Aorta (tissue), 5 donors: ENCODE measurements at regions not wholly inside any gene's neighbourhood (a gene's known extent, or its start where the extent isn't known, plus 50 kb on each side); places are given as distances from the start of the nearest gene placed in this dataset.

Experiments used
- ATAC-seq: fragments of 200-7000 bp; cut with Tn5 transposase; one replicate; pipeline ENCODE4 v1.9.1; 2022; ENCODE audit warnings: moderate library complexity; ENCODE audit not compliant: low FRiP score
- DNase-seq, 2 donors: peaks; one replicate each; pipeline ENCODE4 v3.0.0-alpha.2; 2020
- H3K27ac ChIP-seq, 2 donors: one replicate each; pipeline ENCODE4 v1.5.1; 2013; ENCODE audit warnings: low read length in 2 of 2, mild to moderate bottlenecking in 2 of 2, moderate library complexity in 2 of 2, control low read depth in 1 of 2, inconsistent platforms in 1 of 2, low read depth in 1 of 2
- H3K27me3 ChIP-seq, 2 donors: one replicate each; pipeline ENCODE4 v1.6.1; 2013; ENCODE audit warnings: control low read depth in 1 of 2, low read length in 1 of 2, mild to moderate bottlenecking in 1 of 2, moderate library complexity in 1 of 2; ENCODE audit not compliant: insufficient read depth in 2 of 2, control insufficient read depth in 1 of 2
- H3K36me3 ChIP-seq, 2 donors: one replicate each; pipeline ENCODE4 v1.6.1; 2013; ENCODE audit warnings: control low read depth in 1 of 2, low read length in 1 of 2, mild to moderate bottlenecking in 1 of 2; ENCODE audit not compliant: insufficient read depth in 2 of 2, control insufficient read depth in 1 of 2
- H3K4me1 ChIP-seq, 2 donors: one replicate each; pipeline ENCODE4 v1.6.1; 2013; ENCODE audit warnings: low read length in 2 of 2, control low read depth in 1 of 2, mild to moderate bottlenecking in 1 of 2, moderate library complexity in 1 of 2; ENCODE audit not compliant: insufficient read depth in 2 of 2, control insufficient read depth in 1 of 2
- H3K4me3 ChIP-seq, 2 donors: one replicate each; pipeline ENCODE4 v1.5.1; 2013; ENCODE audit warnings: low read length in 2 of 2, control low read depth in 1 of 2, mild to moderate bottlenecking in 1 of 2
- H3K9me3 ChIP-seq: one replicate; pipeline ENCODE4 v1.6.1; 2013; ENCODE audit warnings: mild to moderate bottlenecking, low read length; ENCODE audit not compliant: control insufficient read depth
- WGBS, 2 donors: extraction: QIAGEN DNeasy Blood & Tissue Kit; methylation state at CpG; one replicate each; pipeline ENCODE4 v1.1.7; 2013; 5-methylcytosine and 5-hydroxymethylcytosine counted together
- intact Hi-C, 2 donors: fragments of 100-400 bp; cut with DNase I; formaldehyde crosslinking; loops; one replicate each; pipeline versions ENCODE4 v1.14.2 to v1.15.0; 2022
- donor health status: healthy with polysubstance abuse.
- donor health status: Bipolar disorder and iron deficiency.
- donor health status: DM: no; HTN: no; CAD: no.
- donor health status: DM: no; HTN: no; CAD: no.
- donor health status: DM: yes; HTN: yes; CAD: no.

GRCh38 chr5:74311961-74312360, 328.6 kb downstream of the ENC1 start:
- Histone ChIP-seq H3K4me3 (no peak overlapping the region), H3K36me3 (no peaks in the 10 kb centered on the region), H3K4me1 (no peaks in the 10 kb centered on the region), H3K27ac (no peak overlapping the region), H3K27me3 (no peaks in the 10 kb centered on the region), H3K9me3 (no peaks in the 10 kb centered on the region)
- no peak for DNase-seq
- peak; percentile 57 for ATAC-seq
- intact Hi-C loops = no loop called here
- WGBS, 2 donors = 97 to 100% methylated on average over 1 of the region's 1 CpG

GRCh38 chr5:74310997-74311930, 329.3 kb downstream of the ENC1 start:
- intact Hi-C loops = no loop called here
- no peaks in the 10 kb centered on the region for H3K36me3 ChIP-seq
- H3K9me3 ChIP-seq = no peaks in the 10 kb centered on the region
- ATAC-seq (no peak), DNase-seq (no peak)
- WGBS, 2 donors = 89 to 91% methylated on average over 8 of the region's 8 CpGs
- H3K27ac ChIP-seq = no peak overlapping the region
- H3K4me1 ChIP-seq = no peaks in the 10 kb centered on the region
- H3K4me3 ChIP-seq = no peak overlapping the region
- H3K27me3 ChIP-seq = no peaks in the 10 kb centered on the region

- H3K4me1 ChIP-seq = no peaks in the 10 kb centered on the region
- no peak overlapping the region for H3K4me3 ChIP-seq
- DNase-seq (no peak), ATAC-seq (no peak)
- intact Hi-C loops = no loop called here
- H3K36me3 ChIP-seq = no peaks in the 10 kb centered on the region
- 67 to 75% methylated on average over 3 of the region's 3 CpGs for WGBS, 2 donors
- no peaks in the 10 kb centered on the region for H3K9me3 ChIP-seq
- no peak overlapping the region for H3K27ac ChIP-seq
- H3K27me3 ChIP-seq = no peaks in the 10 kb centered on the region
These were observed 330.1 kb downstream of the ENC1 start for GRCh38 chr5:74310386-74310785.

GRCh38 chr5:74309050-74309449, 331.5 kb downstream of the ENC1 start:
- ATAC-seq = no peak

GRCh38 chr5:74306845-74307244, 333.7 kb downstream of the ENC1 start:
- 74 to 94% methylated on average over 2 of the region's 2 CpGs for WGBS, 2 donors
- Histone ChIP-seq H3K27me3 (no peaks in the 10 kb centered on the region), H3K9me3 (no peaks in the 10 kb centered on the region), H3K4me3 (no peak overlapping the region), H3K4me1 (no peaks in the 10 kb centered on the region), H3K36me3 (no peaks in the 10 kb centered on the region), H3K27ac (no peak overlapping the region)
- intact Hi-C loops = no loop called here
- DNase-seq (no peak), ATAC-seq (no peak)

More at GRCh38 chr5:74309050-74309449, 331.5 kb downstream of the ENC1 start:
- no peaks in the 10 kb centered on the region for H3K27me3 ChIP-seq
- intact Hi-C loops = no loop called here
- H3K9me3 ChIP-seq = no peaks in the 10 kb centered on the region
- H3K27ac ChIP-seq = no peak overlapping the region
- no peak overlapping the region for H3K4me3 ChIP-seq
- H3K36me3 ChIP-seq = no peaks in the 10 kb centered on the region
- no peaks in the 10 kb centered on the region for H3K4me1 ChIP-seq
- DNase-seq = no peak

GRCh38 chr5:74304536-74304935, 336.0 kb downstream of the ENC1 start:
- no peaks in the 10 kb centered on the region for H3K36me3 ChIP-seq
- no peak for DNase-seq
- no peaks in the 10 kb centered on the region for H3K4me1 ChIP-seq
- ATAC-seq = no peak
- intact Hi-C loops = no loop called here
- 93% methylated on average over 1 of the region's 1 CpG for WGBS, 2 donors
- H3K27me3 ChIP-seq = no peaks in the 10 kb centered on the region
- no peaks in the 10 kb centered on the region for H3K9me3 ChIP-seq
- no peak overlapping the region for H3K27ac ChIP-seq
- no peak overlapping the region for H3K4me3 ChIP-seq

GRCh38 chr5:74303578-74303977, 336.9 kb downstream of the ENC1 start:
- no peaks in the 10 kb centered on the region for H3K27me3 ChIP-seq
- ATAC-seq = no peak
- intact Hi-C loops = no loop called here

GRCh38 chr5:74301576-74301975, 339.0 kb downstream of the ENC1 start:
- no peaks in the 10 kb centered on the region for H3K36me3 ChIP-seq
- DNase-seq (no peak), ATAC-seq (no peak)
- H3K4me1 ChIP-seq = no peaks in the 10 kb centered on the region
- no peaks in the 10 kb centered on the region for H3K27me3 ChIP-seq
- no peak overlapping the region for H3K4me3 ChIP-seq
- no peak overlapping the region for H3K27ac ChIP-seq
- intact Hi-C loops = no loop called here
- no peaks in the 10 kb centered on the region for H3K9me3 ChIP-seq

More at GRCh38 chr5:74303578-74303977, 336.9 kb downstream of the ENC1 start:
- no peak overlapping the region for H3K4me3 ChIP-seq
- no peak overlapping the region for H3K27ac ChIP-seq
- no peaks in the 10 kb centered on the region for H3K9me3 ChIP-seq
- H3K4me1 ChIP-seq = no peaks in the 10 kb centered on the region
- 96 to 97% methylated on average over 3 of the region's 3 CpGs for WGBS, 2 donors
- DNase-seq = no peak
- H3K36me3 ChIP-seq = no peaks in the 10 kb centered on the region

- Histone ChIP-seq H3K9me3 (no peaks in the 10 kb centered on the region), H3K4me1 (no peaks in the 10 kb centered on the region), H3K27me3 (no peaks in the 10 kb centered on the region), H3K4me3 (no peak overlapping the region), H3K27ac (no peak overlapping the region), H3K36me3 (no peaks in the 10 kb centered on the region)
- intact Hi-C loops = no loop called here
- ATAC-seq (no peak), DNase-seq (no peak)
- WGBS, 2 donors = 94 to 96% methylated on average over 6 of the region's 6 CpGs
These were observed 339.6 kb downstream of the ENC1 start for GRCh38 chr5:74300808-74301389.
